ENCODE measurements at regions not wholly inside any gene's neighbourhood (a gene's known extent, or its start where the extent isn't known, plus 50 kb on each side); places are given as distances from the start of the nearest gene placed in this dataset.

DNA sequence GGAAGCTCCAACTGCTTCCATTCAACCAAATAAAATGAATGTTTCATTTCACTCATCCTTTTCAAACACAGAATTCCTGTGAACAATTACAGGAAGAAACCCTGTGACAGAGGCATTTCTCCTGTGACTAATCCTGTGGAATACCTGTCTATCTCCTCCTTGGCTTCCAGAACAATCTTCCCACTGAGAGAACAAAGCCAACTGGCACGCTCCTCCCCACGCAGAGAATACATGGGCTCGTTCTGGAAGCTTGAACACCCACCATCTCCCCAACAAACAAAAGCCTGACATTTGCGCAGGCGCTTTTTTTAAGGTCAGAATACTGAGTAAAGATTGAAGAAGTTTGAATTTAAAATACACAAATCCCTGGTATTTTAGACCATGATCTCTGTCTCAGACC lies 104.7 kb upstream of the SLC66A3 start:
- DNase-seq = no peak

DNA sequence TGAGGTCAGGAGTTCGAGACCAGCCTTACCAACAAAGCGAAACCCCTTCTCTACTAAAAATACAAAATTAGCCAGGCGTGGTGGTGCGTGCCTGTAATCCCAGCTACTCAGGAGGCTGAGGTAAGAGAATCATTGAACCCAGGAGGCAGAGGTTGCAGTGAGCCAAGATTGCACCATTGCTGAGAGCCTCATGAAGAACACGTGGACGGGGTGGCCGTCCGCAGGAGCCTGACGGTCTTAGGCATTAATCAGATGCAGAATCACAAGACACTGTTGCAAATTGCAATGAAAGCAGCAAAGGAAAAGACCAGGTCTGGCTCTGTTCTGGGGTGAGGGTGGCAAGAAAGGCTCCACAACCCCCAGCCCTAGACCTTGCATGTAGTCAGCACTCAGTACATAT lies 104.0 kb upstream of the SLC66A3 start:
- no peak for DNase-seq

DNA sequence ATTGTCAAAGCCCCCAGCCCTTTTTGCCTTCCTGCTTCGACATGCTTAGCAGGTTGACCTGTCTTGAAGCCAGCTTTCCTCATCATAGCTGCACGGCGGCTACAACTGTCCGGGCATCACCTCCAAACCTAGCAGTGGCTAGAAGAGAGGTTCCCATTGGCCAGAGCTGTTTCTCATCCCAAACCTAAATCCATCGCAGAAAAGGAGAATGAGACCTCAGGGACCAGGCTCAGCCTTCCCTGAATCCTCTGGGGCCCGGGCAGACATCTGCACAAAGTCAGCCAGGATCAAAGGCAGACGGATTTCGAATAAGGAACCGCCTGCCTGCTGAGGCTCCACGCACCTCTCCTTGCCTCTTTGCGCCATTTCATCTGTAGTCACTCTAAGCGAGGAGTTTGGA lies 101.7 kb upstream of the SLC66A3 start:
- no peak for DNase-seq

DNA sequence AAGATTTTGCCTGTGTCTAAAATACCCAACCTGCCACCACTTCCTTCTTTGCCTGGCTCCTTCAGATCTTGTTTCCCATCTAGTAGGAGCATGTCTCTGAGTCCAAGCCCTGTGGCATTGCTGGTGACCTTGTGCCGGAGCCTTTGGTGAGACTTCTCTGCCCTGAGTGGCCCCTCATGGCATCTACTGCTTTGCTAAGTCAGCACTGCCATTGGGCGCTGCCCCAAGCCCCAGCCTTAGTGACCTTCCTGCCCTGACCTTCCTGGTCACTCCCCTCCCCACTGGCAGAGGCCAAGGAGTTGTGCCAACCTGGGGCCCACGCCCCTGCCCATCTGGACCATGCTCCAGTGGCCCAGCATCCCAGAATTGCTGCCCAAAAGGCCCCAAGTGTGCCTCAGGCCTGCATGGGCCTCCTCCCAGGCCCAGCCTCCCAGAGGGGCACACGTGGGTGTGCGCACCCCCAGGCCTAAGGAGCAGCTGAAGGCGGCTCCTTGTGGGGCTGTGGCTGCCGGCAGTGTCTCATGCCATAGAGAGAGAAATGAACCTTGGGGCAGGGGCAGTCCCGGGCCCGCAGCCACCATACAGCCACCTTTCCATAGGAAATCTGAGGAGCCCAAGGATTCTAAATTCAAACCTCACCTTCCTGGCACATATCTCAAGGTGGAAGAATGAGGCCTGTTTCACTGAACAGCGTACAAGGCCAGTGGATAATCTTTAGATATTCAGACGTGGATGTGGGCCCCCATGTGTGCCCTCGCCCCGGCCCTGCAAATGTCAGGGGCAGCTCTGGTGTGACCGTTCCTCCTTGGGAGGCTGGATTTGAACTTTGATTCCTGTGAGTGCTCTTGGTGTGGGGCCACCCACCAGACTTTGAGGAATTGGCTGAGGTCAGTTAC lies 100.2 kb upstream of the SLC66A3 start:
- no peak for DNase-seq

DNA sequence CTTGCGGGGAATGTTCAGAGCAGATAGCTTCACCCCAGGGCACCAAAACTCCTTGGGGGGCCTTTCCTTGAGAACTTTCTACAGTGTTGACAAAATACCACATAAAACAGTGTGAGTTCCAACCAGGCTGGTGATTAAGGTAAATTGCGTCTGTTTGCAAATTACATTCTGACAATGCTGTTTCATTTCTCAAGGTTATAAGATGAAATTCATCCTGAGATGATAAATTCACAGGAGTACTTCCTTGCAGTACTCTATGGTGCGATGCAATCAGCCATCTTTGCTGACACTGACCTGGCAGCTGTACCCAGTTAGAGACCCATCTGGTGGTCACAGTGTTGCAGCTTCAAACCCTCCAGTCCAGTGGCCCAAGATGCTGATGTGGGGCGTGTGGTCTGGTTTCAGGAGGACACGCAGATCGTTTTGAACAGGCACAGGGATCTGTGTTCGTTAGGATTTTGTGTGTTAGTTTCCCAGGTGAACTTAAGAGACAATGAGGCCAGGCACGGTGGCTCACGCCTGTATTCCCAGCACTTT lies 99.5 kb upstream of the SLC66A3 start:
- DNase-seq = no peak

DNA sequence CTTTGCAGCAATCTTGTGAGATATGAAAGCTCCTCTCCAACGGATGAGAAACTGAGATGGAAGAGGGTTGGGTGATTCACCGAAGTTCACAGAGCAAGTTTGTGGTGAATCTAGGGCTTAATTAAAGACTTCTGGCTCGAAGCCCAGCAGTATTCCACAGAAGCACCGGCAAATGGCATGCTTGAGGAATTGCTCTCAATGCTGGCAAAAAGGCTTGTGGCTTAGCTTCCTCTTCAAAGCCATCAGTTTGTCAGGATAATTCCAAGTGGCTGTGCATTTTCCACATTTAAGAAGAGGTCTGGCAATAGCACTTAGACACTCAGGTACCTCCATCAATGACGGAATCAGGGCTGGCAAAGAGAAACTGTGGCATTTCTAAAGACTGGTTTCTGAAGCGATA lies 98.7 kb upstream of the SLC66A3 start:
- DNase-seq = no peak

DNA sequence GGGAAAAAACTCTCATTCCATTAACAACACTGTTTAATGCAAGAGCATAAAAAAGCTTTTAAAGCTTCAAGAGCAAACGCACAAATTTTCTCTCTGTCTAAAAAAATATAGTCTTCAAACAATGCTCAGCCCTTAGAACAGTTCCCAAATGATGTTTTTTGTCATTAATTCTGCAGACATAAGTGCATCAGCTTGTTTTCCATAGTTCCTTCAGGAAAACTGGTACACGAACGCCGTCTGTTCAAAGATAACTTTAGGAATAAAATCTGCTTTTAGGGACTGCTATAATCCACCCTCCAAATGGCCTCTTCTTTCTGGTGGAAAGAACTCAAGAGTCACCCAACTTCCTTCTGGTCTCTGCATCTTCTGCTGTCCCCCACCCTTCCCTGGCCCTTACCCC lies 98.2 kb upstream of the SLC66A3 start:
- DNase-seq = no peak

DNA sequence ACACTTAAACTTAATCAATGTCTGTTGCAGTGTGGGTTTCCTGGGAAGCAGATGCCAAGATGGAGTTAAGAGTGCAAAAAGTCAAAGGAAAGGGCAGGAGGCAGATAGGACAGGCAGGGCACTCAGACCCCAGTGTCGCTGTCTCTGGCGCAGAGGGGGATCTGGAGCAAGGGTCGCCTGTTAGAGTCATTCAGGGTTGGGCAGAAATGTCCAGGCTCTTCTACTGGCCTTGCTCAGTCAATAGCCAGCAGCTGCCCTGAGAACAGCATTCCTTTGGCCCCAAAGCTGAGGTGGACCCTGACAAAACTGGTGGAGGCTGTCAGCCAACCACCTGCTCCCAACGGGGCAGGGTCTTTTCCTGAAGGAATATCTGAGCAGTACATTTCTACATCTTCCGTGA lies 97.1 kb upstream of the SLC66A3 start:
- no peak for DNase-seq

DNA sequence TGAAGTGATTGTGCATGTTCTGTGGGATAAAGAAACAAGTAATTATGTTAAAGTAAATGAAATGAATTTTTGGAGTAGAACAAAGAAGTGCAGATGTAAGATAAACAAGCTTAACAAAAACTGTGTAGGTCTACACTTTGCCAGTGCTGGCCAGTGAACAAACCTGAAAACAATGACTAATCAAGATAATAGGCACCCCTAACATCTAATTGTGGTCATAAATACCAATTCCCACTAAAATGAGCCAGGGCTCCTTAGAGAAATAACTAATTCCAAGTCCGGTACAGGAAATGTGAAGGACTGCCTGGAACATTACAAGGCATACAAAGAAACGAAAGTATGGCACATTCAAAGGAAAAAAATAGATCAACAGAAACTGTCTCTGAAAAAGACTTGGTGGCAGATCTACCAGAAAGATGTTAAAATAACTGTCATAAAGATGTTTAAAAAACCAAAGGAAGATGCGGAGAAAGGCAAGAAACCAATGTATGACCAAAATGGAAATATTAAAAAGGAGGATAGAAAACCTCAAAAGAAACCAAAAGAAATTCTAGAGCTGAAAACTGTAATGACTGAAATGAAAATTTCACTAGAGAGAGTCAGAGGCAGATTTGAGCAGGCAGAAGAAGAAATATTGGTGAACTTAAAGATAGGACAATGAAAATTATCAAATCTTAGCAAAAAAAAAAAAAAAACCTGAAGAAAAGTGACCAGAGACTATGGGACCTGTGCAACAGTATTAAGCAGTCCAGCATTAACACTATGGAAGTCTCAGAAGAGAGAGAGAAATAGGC lies 94.7 kb upstream of the SLC66A3 start:
- DNase-seq = no peak

DNA sequence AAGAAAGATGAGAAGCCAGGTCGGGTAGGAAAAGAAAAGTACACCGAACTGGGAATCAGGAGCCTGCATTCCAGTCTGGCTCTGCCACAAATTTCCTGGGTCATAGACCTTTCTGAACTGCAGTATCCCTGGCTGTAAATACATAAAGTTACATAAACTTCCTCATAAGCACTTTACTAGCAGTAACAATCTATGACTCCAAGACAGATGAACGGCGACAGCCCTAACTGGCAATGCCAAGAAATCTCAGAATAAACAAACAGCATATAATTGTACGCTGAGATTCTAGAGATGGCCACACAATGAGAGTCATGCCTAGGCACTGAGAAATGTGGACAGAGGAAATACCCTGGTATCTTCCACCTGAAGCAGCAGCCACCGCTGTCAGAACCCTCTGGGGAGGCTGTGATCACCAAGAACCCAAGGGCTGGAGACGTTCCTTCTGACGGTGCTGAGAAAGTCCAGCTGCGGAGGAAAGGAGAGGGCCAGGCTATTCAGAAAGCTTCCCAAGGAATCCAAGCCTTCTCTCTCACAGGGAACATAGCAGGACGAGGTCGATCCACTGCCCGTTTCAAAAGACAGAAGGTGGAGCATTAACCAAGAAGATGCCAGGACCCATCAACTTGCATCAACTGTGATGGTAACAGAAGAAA lies 89.3 kb upstream of the SLC66A3 start:
- DNase-seq = no peak

DNA sequence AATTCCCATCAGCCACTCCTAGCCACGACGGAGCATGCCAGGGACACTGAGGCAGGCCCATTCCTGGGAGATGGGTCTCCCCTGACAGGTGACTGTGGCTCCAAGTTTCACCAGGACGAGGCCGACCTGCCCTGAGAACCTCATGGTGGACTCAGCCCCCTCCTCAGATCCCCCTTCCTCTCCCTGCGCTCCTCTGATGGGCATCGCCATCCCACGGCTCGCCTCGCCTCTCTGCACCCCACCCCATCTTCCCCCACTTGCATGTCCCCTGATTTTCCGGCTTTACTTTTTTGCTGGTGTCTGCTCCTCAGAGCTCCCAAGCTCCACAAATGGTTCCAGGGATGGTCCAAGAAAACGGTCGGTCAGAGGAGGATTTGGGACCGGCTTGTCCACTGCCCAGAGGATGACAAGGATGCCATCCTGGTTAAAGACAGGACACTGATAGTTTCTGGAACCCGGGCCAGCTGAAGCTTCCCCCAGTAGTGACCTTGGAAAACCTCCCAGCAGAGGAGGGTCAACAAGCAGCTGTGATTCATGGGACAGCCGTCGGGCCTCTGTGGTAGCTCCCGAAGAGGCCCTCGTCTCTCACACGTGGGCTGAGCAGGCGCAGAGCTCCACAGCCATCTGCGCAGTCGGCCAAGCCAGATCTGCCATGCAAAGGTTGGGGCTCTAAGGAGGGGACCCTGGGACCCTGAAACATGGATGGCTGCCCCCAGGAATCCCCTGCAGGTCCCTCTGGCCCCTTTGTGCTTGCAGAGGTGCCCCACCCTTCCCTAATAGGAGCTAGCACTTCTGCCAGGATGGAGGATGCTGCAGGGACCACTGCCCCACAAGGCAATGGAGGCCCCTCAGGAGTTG lies 87.8 kb upstream of the SLC66A3 start:
- DNase-seq = no peak

DNA sequence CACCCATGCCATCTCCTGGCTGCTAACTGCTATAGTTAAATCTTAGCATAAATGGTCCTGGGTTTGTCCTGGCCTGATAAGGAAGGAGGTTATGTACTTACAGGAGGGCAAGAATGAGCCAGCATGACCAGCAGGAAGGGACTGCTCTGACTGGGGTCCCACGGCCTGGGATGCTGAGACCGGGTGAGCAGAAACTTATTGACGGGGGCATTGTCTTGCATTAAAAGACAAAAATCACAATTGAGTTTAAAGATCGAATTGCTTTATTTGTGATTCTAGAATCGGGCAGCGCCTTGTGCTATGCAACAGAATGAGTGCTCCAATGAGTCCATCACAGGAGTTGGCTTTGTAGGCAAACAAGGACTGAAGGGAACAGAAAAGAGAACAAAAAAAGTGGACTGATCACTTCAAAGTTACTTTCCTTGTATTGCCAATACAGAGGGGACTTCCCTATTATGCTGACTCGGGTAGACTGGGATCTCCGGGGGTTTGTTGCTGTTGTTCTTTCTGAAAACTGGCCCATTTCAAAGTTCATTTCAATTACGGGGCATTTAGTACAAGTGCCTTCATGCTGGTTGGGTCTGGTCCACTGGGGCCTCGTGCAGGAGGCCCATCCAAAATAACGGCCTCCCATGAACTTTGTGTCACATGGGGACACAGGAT lies 87.1 kb upstream of the SLC66A3 start:
- no peak for DNase-seq

DNA sequence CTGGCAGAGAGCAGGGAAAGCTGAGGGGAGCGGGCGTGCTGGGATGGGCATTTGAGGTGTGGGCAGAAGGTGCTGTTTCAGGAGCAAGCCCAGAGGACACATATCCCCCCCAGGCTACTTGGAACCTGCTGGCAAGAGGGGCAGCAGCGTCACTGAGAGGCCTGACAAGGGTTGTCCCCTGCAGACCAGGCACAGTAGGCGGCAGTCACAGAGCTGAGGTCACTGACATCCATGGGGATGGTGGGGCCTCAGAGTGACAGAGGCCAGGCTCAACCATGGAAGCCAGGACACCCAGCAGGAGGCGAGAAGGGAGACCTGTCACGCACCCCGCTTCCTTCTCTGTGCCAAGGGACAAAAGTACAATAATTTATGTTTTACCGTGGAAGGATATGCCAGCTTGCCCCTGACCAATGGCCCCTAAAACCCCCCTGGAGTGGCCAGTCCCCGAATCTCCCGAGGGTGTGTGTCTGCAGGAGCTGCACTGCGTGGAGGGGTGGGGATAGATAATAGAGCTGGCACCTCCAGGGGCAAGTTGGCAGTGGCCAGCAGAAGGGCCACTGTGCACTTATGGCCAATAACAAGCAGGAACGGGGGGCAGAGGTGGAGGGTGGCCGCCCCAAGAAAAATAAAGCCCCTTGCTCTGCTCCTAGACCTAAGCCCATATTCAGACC lies 86.3 kb upstream of the SLC66A3 start:
- DNase-seq = no peak

DNA sequence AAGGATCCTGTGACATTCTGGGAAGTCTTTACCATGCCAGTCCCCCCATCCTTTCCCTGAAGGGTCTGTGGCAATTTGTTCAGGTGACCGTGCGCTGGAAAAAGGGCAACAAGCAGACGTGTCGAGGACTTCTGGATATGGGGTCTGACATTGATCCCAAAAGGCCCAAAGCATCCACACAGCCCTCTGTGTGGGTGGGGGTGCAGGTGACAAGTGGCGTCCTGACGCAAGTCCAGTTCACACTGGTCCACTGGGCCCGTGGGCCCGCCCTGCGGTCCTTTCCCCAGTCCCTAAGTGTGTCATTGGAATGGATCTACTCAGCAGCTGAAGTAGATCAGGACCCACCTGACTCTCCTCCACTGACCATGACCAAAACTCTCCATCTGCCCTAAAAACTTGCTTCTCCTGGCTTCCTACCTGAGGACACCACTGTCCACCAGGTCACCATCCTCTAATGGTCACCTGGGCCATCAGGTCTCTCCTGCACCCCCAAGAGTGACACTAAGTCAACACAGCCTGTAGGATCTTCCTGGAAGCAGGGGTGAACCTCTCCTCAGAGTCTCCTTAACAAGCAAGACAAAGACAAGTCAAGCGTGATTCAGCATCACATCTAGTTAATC lies 85.6 kb upstream of the SLC66A3 start:
- DNase-seq = no peak

DNA sequence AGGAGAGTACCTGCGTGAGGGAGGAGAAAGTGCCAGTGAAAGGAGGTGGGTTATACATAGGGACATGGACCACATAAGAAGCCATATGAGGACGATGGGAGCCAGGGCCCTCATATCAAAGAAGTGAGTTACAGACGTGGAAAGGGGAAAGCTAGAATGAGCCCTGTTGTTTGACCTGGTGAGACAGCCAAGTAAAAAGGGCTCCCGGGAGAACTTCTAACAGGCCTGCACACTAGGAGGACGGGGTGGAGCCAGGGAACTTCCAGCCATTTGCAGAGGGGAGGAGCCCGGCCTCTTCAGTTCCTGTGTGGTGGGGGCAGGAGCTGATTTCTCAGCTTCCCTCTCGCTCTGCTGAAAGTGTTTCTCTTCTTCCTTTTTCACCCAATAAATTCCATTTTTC lies 84.1 kb upstream of the SLC66A3 start:
- peak; percentile 11 for DNase-seq

DNA sequence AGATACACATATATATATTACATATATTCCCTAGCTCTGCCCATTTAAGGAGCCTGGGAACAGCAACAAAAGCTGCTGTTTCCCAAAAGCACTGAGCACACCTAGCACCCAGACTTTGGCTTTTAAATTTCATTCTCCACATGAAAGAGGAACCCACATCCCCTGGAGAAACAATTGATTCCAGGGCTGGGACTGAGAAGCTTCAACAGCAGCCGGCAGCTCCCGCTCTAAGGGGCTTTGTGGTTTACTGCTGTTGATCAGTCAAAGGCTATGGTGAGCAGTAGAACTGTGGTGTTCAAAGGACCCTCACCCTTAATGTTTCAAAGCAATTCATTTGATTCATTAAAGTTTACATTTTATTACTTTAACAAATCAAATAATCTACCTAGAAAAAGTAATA lies 83.3 kb upstream of the SLC66A3 start:
- no peak for DNase-seq

DNA sequence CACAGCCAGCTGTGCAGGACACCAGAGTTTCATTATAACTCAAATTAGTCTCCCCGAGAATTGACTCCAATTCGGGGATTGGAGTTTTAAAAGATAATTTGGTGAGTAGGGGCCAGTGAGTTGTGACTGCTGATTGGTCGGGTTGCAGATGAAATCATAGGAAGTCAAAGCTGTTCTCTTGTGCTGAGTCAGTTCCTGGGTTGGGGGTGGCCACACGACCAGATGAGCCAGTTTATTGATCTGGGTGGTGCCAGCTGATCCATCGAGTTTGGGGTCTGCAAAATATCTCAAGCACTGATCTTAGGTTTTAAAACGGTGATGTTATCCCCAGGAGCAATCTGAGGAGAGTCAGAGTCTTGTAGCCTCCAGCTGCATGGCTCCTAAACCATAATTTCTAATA lies 82.7 kb upstream of the SLC66A3 start:
- DNase-seq = no peak

DNA sequence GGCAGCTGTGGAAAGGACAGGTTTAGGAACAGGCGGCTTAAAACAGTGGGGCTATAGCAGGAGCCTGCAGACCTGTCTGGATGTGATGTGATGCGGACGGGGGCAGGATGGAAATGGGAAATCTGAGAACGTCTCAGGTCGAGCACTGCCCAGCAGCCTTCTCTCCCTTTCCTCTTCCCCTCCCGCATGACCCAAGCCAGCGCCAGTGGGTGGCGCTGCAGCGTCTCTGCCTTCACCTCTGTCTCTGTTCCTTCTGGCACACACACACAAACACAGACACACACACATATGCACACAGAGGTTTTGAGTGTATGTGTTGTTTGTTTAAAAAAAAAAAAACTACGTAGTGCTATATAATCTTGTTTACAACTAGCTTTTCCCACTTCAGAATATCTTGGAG lies 82.0 kb upstream of the SLC66A3 start:
- peak; percentile 9 for DNase-seq

DNA sequence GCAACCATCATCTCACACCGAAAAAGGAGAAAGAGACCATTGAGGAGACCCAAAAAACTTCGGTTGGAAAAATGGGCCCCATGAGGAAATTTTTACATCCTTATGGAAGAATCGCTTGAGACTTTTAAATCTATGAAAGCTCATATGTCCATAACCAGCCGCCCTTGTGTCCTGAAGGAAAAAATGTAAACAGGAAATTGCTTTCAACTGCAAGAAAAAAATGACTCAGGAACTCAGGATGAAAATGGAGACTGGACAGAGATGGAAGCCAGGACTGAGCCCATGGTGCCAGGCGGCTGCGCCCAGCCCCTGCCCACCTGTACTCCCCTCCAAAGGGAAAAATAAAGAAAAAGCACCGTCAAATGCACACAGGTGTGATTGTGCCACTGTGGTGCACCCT lies 81.5 kb upstream of the SLC66A3 start:
- DNase-seq = no peak

DNA sequence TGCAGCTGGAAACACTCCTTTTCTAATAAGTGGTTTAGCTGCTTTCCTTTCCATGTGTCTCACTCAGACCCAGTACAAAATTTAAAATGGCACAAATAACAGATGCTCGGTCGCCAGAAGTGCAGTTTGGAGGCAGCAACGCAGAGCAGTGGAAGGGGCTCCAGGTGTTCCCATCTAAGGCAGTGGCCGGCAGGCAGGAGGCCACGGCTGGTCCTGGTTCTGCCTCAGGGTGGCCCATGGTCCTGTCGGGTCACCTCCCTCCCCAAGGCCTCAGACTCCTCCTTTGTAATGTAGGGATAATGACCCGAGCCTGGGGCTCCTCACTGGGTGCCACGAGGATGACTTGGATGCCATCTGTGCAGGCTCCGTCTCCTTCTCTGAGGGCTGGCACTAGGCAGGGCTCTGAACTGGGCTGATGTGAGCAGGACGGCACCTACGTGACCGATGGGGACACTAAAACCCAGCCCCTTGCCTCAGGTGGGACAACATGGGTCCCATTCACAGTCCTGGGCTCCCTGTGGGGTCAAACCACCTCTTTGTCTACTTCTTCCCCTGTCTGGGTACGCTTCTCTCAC lies 80.9 kb upstream of the SLC66A3 start:
- DNase-seq = no peak
